ENCODE measurements at regions not wholly inside any gene's neighbourhood (a gene's known extent, or its start where the extent isn't known, plus 50 kb on each side); places are given as distances from the start of the nearest gene placed in this dataset.

- ChIA-PET CTCF (no interaction called here), POLR2A (ENCODE audit: unreplicated experiment) (no interaction called here)
- no peak overlapping the region for H3K14ac ChIP-seq (replicated peaks; ENCODE audit: low read depth, low read length)
- H3K36me3 ChIP-seq (ENCODE audit: control insufficient read depth, insufficient read depth, low read length) = no peaks in the 10 kb centered on the region
- H3K9me3 ChIP-seq (ENCODE audit: control insufficient read depth, insufficient read depth, low read length) = peaks cover 8% of the 10 kb centered on the region; the same call in 1 of the 2 replicates
- H3K27me3 ChIP-seq (ENCODE audit: control insufficient read depth, insufficient read depth, low read length) = peaks cover 18% of the 10 kb centered on the region; the same call in 1 of the 2 replicates
- no peak overlapping the region for H2AK5ac ChIP-seq (ENCODE audit: low read depth, low read length)
- H3K4ac ChIP-seq (ENCODE audit: low read depth, low read length) = no peak overlapping the region
- H2BK15ac ChIP-seq (ENCODE audit: low read depth, low read length) = no peak overlapping the region
- H4K91ac ChIP-seq (ENCODE audit: insufficient read depth, low read depth, low read length) = no peak overlapping the region
- H2BK120ac ChIP-seq (ENCODE audit: low read depth, low read length) = no peak overlapping the region
- H3K79me1 ChIP-seq (ENCODE audit: low read depth in 1 of 2, low read length in 2 of 2) = no peaks in the 10 kb centered on the region
- no peaks in the 10 kb centered on the region for H3K9me1 ChIP-seq (ENCODE audit: insufficient read depth, low read length)
- no peak overlapping the region for H4K8ac ChIP-seq (ENCODE audit: low read depth in 2 of 2, low read length in 2 of 2)
- intact Hi-C loops (cut with micrococcal nuclease) (no loop called here), in situ Hi-C loops (cut with MboI; ENCODE audit: low sequenced_read_pairs) (no loop called here), dilution Hi-C loops (cut with HindIII; ENCODE audit: low sequenced_read_pairs, unreplicated experiment) (no loop called here)
- H3K56ac ChIP-seq (ENCODE audit: extremely low read depth, insufficient read depth, low read length) = no peak overlapping the region
- no peak overlapping the region for H2AK9ac ChIP-seq (replicated peaks; ENCODE audit: low read depth, low read length, poor library complexity)
- no peaks in the 10 kb centered on the region for H4K20me1 ChIP-seq (ENCODE audit: insufficient read depth, low read length)
- H2AFZ ChIP-seq (replicated peaks; ENCODE audit: low read length, poor library complexity) = no peak overlapping the region
- no TSS peak for BruUV-seq (replicated peaks)
- no peak overlapping the region for H4K5ac ChIP-seq (ENCODE audit: low read depth, low read length)
- H3K23ac ChIP-seq (ENCODE audit: low read depth, low read length) = no peak overlapping the region
- H2BK20ac ChIP-seq (ENCODE audit: low read depth, low read length) = no peak overlapping the region
- TF ChIP-seq MAZ (IDR thresholded peaks at IDR 0.05; ENCODE audit: borderline replicate concordance, low read depth, low read length) (no peak), CEBPB (IDR thresholded peaks at IDR 0.05; ENCODE audit: low read depth, low read length) (no peak), RAD21 (IDR thresholded peaks at IDR 0.05; ENCODE audit: low read length) (no peak), POLR2A (IDR thresholded peaks at IDR 0.05; ENCODE audit: low read depth, low read length) (no peak), MXI1 (IDR thresholded peaks at IDR 0.05; ENCODE audit: borderline replicate concordance, low read depth, low read length) (no peak), RCOR1 (IDR thresholded peaks at IDR 0.05; ENCODE audit: insufficient replicate concordance, low read length) (no peak), SMC3 (IDR thresholded peaks at IDR 0.05; ENCODE audit: low read depth, low read length) (no peak), ELK1 (IDR thresholded peaks at IDR 0.05; ENCODE audit: borderline replicate concordance, low read depth, low read length) (no peak), FOS (IDR thresholded peaks at IDR 0.05; ENCODE audit: low read depth, low read length) (no peak), BHLHE40 (IDR thresholded peaks at IDR 0.05; ENCODE audit: low read depth, low read length) (no peak), CHD1 (IDR thresholded peaks at IDR 0.05; ENCODE audit: low read depth, low read length) (no peak)
- H3K4me2 ChIP-seq (ENCODE audit: low read depth, low read length) = no peak overlapping the region
- H3K4me3 ChIP-seq (ENCODE audit: insufficient read depth, low read depth, low read length) = no peak overlapping the region
- 81% methylated on average over 3 of the region's 5 CpGs; no CpG with 5 or more reads in 1 of the 2 experiments for WGBS, 2 experiments (ENCODE audit: extremely low coverage in 2 of 2, insufficient read length in 1 of 2)
- H3K9ac ChIP-seq (ENCODE audit: low read depth, low read length) = no peak overlapping the region
- H2BK5ac ChIP-seq (ENCODE audit: low read depth, low read length, poor library complexity, severe bottlenecking) = no peak overlapping the region
- H3K27ac ChIP-seq (ENCODE audit: insufficient read depth, low read length) = no peak overlapping the region
- H3K4me1 ChIP-seq (ENCODE audit: control insufficient read depth, insufficient read depth, low read length) = no peaks in the 10 kb centered on the region
- H3K18ac ChIP-seq (ENCODE audit: low read depth, low read length) = no peak overlapping the region
- ATAC-seq (ENCODE audit: low read depth) (no peak), DNase-seq (no peak)
These were observed 311.7 kb upstream of the RTL1 start for GRCh38 chr14:101215266-101215665.
